ENCODE measurements at regions not wholly inside any gene's neighbourhood (a gene's known extent, or its start where the extent isn't known, plus 50 kb on each side); places are given as distances from the start of the nearest gene placed in this dataset.

- ChIA-PET POLR2A (no interaction called here), CTCF (no interaction called here)
- no peak overlapping the region for H3K9ac ChIP-seq (replicated peaks; ENCODE audit: extremely low read depth, insufficient read depth, low read length)
- BruUV-seq (replicated peaks), result no TSS peak
- H3K9me1 ChIP-seq (replicated peaks; ENCODE audit: control insufficient read depth, extremely low read depth, insufficient read depth, low read length), result no peaks in the 10 kb centered on the region
- H3K27me3 ChIP-seq (ENCODE audit: control insufficient read depth in 2 of 2, insufficient read depth in 2 of 2, low read length in 2 of 2), result no peaks in the 10 kb centered on the region
- dilution Hi-C loops (cut with MboI; ENCODE audit: extremely low pct_ligation_motif_present, low sequenced_read_pairs), result loop anchor here (25.0 kb wide), 1 partner anchor 152 kb away; no protein-coding TSS in a partner anchor
- H4K20me1 ChIP-seq (replicated peaks; ENCODE audit: control insufficient read depth, extremely low read depth, insufficient read depth, low read length), result no peaks in the 10 kb centered on the region
- TF ChIP-seq MYC (IDR thresholded peaks at IDR 0.05; ENCODE audit: low read depth, low read length) (no peak), GATA2 (IDR thresholded peaks at IDR 0.05; ENCODE audit: insufficient read depth, insufficient read length, low read depth, low read length) (no peak), POLR2A (IDR thresholded peaks at IDR 0.05; ENCODE audit: low read depth, low read length) (no peak), POLR2AphosphoS5 (IDR thresholded peaks at IDR 0.05; ENCODE audit: insufficient read depth, low read depth, low read length) (no peak), CTCF (IDR thresholded peaks at IDR 0.05; ENCODE audit: extremely low read depth in 1 of 2, insufficient read depth in 1 of 2, low read depth in 1 of 2, low read length in 2 of 2) (no peak), JUN (IDR thresholded peaks at IDR 0.05; ENCODE audit: borderline replicate concordance, insufficient read depth, insufficient read length, low read depth) (no peak)
- H3K4me1 ChIP-seq (ENCODE audit: control insufficient read depth, extremely low read depth, insufficient read depth, low read length), result no peaks in the 10 kb centered on the region
- DNase-seq (ENCODE audit: low read depth, low spot score) (no peak), FAIRE-seq (no peak)
- intact Hi-C loops (cut with micrococcal nuclease), result no loop called here
- no peak overlapping the region for H3K4me3 ChIP-seq (replicated peaks in 1 of 3; ENCODE audit: insufficient read depth in 1 of 3, low read depth in 1 of 3, low read length in 3 of 3)
- H3K9me3 ChIP-seq (replicated peaks; ENCODE audit: control insufficient read depth, insufficient read depth, low read length), result no peaks in the 10 kb centered on the region
- no peak overlapping the region for H3K27ac ChIP-seq (ENCODE audit: insufficient read depth, low read depth, low read length)
- no peaks in the 10 kb centered on the region for H3K79me2 ChIP-seq (ENCODE audit: control insufficient read depth, insufficient read depth, low read length)
- H3K36me3 ChIP-seq (ENCODE audit: control insufficient read depth in 2 of 2, extremely low read depth in 1 of 2, insufficient read depth in 2 of 2, low read length in 2 of 2), result no peaks in the 10 kb centered on the region
- H2AFZ ChIP-seq (ENCODE audit: low read depth, low read length), result no peak overlapping the region
- no peak overlapping the region for H3K4me2 ChIP-seq (ENCODE audit: insufficient read depth, low read length)
Measured at GRCh38 chr2:181760521-181760920, 80.2 kb upstream of the NEUROD1 start.

GRCh38 chr2:181761175-181761574 is 80.9 kb upstream of the NEUROD1 start:
- H3K9ac ChIP-seq (replicated peaks; ENCODE audit: extremely low read depth, insufficient read depth, low read length), result no peak overlapping the region
- no peak overlapping the region for H3K27ac ChIP-seq (ENCODE audit: insufficient read depth, low read depth, low read length)
- CTCF ChIA-PET, result no interaction called here
- no peaks in the 10 kb centered on the region for H3K4me1 ChIP-seq (ENCODE audit: control insufficient read depth, extremely low read depth, insufficient read depth, low read length)
- H4K20me1 ChIP-seq (replicated peaks; ENCODE audit: control insufficient read depth, extremely low read depth, insufficient read depth, low read length), result no peaks in the 10 kb centered on the region
- no peaks in the 10 kb centered on the region for H3K79me2 ChIP-seq (ENCODE audit: control insufficient read depth, insufficient read depth, low read length)
- POLR2A ChIA-PET, result no interaction called here
- H3K9me1 ChIP-seq (replicated peaks; ENCODE audit: control insufficient read depth, extremely low read depth, insufficient read depth, low read length), result no peaks in the 10 kb centered on the region
- no peak overlapping the region for H3K4me2 ChIP-seq (ENCODE audit: insufficient read depth, low read length)
- H3K4me3 ChIP-seq (replicated peaks in 1 of 3; ENCODE audit: insufficient read depth in 1 of 3, low read depth in 1 of 3, low read length in 3 of 3), result no peak overlapping the region
- TF ChIP-seq EZH2 (IDR thresholded peaks at IDR 0.05; ENCODE audit: borderline replicate concordance, low read depth, low read length, severe bottlenecking) (no peak), FOS (IDR thresholded peaks at IDR 0.05; ENCODE audit: borderline replicate concordance, insufficient read depth, low read length) (no peak), JUN (IDR thresholded peaks at IDR 0.05; ENCODE audit: borderline replicate concordance, insufficient read depth, insufficient read length, low read depth) (no peak), MYC (IDR thresholded peaks at IDR 0.05; ENCODE audit: low read depth, low read length) (no peak), POLR2AphosphoS5 (IDR thresholded peaks at IDR 0.05; ENCODE audit: insufficient read depth, low read depth, low read length) (no peak), CTCF (IDR thresholded peaks at IDR 0.05; ENCODE audit: extremely low read depth in 1 of 2, insufficient read depth in 1 of 2, low read depth in 1 of 2, low read length in 2 of 2) (no peak), POLR2A (IDR thresholded peaks at IDR 0.05; ENCODE audit: low read depth, low read length) (no peak), MAX (IDR thresholded peaks at IDR 0.05; ENCODE audit: insufficient read depth, insufficient read length) (no peak), GATA2 (IDR thresholded peaks at IDR 0.05; ENCODE audit: insufficient read depth, insufficient read length, low read depth, low read length) (no peak)
- H3K36me3 ChIP-seq (ENCODE audit: control insufficient read depth in 2 of 2, extremely low read depth in 1 of 2, insufficient read depth in 2 of 2, low read length in 2 of 2), result no peaks in the 10 kb centered on the region
- BruUV-seq (replicated peaks), result no TSS peak
- H2AFZ ChIP-seq (ENCODE audit: low read depth, low read length), result no peak overlapping the region
- no peak for DNase-seq (ENCODE audit: low read depth, low spot score)
- FAIRE-seq, result no peak
- no peaks in the 10 kb centered on the region for H3K9me3 ChIP-seq (replicated peaks; ENCODE audit: control insufficient read depth, insufficient read depth, low read length)
- intact Hi-C loops (cut with micrococcal nuclease) (no loop called here), dilution Hi-C loops (cut with MboI; ENCODE audit: extremely low pct_ligation_motif_present, low sequenced_read_pairs) (loop anchor here (25.0 kb wide), 1 partner anchor 151 kb away; no protein-coding TSS in a partner anchor)
- no peaks in the 10 kb centered on the region for H3K27me3 ChIP-seq (ENCODE audit: control insufficient read depth in 2 of 2, insufficient read depth in 2 of 2, low read length in 2 of 2)

Data from endothelial cell of umbilical vein (primary cell).